H1 (cell line): ENCODE measurements at regions not wholly inside any gene's neighbourhood (a gene's known extent, or its start where the extent isn't known, plus 50 kb on each side); places are given as distances from the start of the nearest gene placed in this dataset.

Experiments
- ASH2L ChIP-seq: fragments of 200-600, 300-600 bp; sonication (generic); IDR thresholded peaks from one replicate; pipeline ENCODE4 v1.7.1; 2017; ENCODE audit warnings: low read length
- CBX5 ChIP-seq: fragments of 300-800, 300-1000 bp; sonication (generic); IDR thresholded peaks from 2 replicates; pipeline ENCODE4 v1.7.1; 2016; ENCODE audit warnings: antibody characterized with exemption, low read length, low read depth
- MAFK ChIP-seq: IDR thresholded peaks from 2 replicates; pipeline ENCODE4 v1.6.1; 2012; ENCODE audit warnings: low read depth, mild to moderate bottlenecking, improper control_type of control experiment, low read length
- POLR2A ChIP-seq, 2 experiments: IDR thresholded peaks; 1 replicate in 1 of 2; 2 replicates in 1 of 2; pipeline ENCODE4 v1.6.1; 2011; ENCODE audit warnings: low read depth in 2 of 2, low read length in 2 of 2, mild to moderate bottlenecking in 2 of 2; ENCODE audit errors: control extremely low read depth in 1 of 2
- RAD21 ChIP-seq, 2 experiments: IDR thresholded peaks in 1 of 2; conservative IDR thresholded peaks in 1 of 2; 2 replicates each; pipeline ENCODE4 v1.6.1; 2011; ENCODE audit warnings: low read depth in 2 of 2, low read length in 2 of 2, improper control_type of control experiment in 1 of 2, inconsistent platforms in 1 of 2, mild to moderate bottlenecking in 1 of 2, moderate library complexity in 1 of 2
- SIRT6 ChIP-seq: IDR thresholded peaks from one replicate; pipeline ENCODE4 v1.7.1; 2012; ENCODE audit warnings: low read length, inconsistent platforms
- TF ChIP-seq, protein P1 (sequence below): fragments of 300-600 bp; sonication (generic); IDR thresholded peaks from 2 replicates; pipeline ENCODE4 v1.7.1; 2012; ENCODE audit warnings: low read length, moderate library complexity, mild to moderate bottlenecking, inconsistent platforms; ENCODE audit not compliant: insufficient replicate concordance
- TF ChIP-seq, protein P2 (sequence below): IDR thresholded peaks from 2 replicates; pipeline ENCODE4 v1.6.1; 2012; ENCODE audit warnings: low read length, inconsistent platforms

DNA sequence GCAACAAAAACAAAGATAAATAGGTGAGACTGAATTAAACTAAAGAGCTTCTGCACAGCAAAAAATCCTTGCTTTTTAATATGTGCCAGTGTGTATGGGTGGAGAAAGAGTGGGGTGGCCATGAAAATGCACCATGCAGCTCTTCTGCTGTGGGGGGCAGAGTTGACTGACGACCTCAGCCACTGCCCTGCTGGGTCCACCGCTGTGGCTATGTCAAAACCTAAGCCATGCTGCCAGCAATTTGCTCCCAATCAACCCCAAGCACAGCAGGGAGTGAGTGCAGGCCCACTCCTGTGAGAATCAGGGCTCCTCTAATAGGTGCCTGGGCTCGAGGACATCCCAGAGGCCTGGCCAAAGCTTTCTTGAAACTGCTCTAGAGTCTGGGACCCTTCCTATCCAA, 235.6 kb upstream of the RBBP8 start (continued):
- TF ChIP-seq, protein P1, sequence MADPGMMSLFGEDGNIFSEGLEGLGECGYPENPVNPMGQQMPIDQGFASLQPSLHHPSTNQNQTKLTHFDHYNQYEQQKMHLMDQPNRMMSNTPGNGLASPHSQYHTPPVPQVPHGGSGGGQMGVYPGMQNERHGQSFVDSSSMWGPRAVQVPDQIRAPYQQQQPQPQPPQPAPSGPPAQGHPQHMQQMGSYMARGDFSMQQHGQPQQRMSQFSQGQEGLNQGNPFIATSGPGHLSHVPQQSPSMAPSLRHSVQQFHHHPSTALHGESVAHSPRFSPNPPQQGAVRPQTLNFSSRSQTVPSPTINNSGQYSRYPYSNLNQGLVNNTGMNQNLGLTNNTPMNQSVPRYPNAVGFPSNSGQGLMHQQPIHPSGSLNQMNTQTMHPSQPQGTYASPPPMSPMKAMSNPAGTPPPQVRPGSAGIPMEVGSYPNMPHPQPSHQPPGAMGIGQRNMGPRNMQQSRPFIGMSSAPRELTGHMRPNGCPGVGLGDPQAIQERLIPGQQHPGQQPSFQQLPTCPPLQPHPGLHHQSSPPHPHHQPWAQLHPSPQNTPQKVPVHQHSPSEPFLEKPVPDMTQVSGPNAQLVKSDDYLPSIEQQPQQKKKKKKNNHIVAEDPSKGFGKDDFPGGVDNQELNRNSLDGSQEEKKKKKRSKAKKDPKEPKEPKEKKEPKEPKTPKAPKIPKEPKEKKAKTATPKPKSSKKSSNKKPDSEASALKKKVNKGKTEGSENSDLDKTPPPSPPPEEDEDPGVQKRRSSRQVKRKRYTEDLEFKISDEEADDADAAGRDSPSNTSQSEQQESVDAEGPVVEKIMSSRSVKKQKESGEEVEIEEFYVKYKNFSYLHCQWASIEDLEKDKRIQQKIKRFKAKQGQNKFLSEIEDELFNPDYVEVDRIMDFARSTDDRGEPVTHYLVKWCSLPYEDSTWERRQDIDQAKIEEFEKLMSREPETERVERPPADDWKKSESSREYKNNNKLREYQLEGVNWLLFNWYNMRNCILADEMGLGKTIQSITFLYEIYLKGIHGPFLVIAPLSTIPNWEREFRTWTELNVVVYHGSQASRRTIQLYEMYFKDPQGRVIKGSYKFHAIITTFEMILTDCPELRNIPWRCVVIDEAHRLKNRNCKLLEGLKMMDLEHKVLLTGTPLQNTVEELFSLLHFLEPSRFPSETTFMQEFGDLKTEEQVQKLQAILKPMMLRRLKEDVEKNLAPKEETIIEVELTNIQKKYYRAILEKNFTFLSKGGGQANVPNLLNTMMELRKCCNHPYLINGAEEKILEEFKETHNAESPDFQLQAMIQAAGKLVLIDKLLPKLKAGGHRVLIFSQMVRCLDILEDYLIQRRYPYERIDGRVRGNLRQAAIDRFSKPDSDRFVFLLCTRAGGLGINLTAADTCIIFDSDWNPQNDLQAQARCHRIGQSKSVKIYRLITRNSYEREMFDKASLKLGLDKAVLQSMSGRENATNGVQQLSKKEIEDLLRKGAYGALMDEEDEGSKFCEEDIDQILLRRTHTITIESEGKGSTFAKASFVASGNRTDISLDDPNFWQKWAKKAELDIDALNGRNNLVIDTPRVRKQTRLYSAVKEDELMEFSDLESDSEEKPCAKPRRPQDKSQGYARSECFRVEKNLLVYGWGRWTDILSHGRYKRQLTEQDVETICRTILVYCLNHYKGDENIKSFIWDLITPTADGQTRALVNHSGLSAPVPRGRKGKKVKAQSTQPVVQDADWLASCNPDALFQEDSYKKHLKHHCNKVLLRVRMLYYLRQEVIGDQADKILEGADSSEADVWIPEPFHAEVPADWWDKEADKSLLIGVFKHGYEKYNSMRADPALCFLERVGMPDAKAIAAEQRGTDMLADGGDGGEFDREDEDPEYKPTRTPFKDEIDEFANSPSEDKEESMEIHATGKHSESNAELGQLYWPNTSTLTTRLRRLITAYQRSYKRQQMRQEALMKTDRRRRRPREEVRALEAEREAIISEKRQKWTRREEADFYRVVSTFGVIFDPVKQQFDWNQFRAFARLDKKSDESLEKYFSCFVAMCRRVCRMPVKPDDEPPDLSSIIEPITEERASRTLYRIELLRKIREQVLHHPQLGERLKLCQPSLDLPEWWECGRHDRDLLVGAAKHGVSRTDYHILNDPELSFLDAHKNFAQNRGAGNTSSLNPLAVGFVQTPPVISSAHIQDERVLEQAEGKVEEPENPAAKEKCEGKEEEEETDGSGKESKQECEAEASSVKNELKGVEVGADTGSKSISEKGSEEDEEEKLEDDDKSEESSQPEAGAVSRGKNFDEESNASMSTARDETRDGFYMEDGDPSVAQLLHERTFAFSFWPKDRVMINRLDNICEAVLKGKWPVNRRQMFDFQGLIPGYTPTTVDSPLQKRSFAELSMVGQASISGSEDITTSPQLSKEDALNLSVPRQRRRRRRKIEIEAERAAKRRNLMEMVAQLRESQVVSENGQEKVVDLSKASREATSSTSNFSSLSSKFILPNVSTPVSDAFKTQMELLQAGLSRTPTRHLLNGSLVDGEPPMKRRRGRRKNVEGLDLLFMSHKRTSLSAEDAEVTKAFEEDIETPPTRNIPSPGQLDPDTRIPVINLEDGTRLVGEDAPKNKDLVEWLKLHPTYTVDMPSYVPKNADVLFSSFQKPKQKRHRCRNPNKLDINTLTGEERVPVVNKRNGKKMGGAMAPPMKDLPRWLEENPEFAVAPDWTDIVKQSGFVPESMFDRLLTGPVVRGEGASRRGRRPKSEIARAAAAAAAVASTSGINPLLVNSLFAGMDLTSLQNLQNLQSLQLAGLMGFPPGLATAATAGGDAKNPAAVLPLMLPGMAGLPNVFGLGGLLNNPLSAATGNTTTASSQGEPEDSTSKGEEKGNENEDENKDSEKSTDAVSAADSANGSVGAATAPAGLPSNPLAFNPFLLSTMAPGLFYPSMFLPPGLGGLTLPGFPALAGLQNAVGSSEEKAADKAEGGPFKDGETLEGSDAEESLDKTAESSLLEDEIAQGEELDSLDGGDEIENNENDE, result no peak
- TF ChIP-seq, protein P2, sequence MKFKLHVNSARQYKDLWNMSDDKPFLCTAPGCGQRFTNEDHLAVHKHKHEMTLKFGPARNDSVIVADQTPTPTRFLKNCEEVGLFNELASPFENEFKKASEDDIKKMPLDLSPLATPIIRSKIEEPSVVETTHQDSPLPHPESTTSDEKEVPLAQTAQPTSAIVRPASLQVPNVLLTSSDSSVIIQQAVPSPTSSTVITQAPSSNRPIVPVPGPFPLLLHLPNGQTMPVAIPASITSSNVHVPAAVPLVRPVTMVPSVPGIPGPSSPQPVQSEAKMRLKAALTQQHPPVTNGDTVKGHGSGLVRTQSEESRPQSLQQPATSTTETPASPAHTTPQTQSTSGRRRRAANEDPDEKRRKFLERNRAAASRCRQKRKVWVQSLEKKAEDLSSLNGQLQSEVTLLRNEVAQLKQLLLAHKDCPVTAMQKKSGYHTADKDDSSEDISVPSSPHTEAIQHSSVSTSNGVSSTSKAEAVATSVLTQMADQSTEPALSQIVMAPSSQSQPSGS, result no peak
- TF ChIP-seq RAD21 (IDR thresholded peaks at IDR 0.05 in 1 of 2, conservative IDR thresholded peaks at IDR 0.05 in 1 of 2; ENCODE audit: low read depth in 2 of 2, low read length in 2 of 2), result no peak
- TF ChIP-seq ASH2L, result no peak
- TF ChIP-seq MAFK, result no peak
- no peak for TF ChIP-seq POLR2A (IDR thresholded peaks at IDR 0.05; ENCODE audit: control extremely low read depth in 1 of 2, low read depth in 2 of 2, low read length in 2 of 2)
- TF ChIP-seq CBX5, result no peak
- no peak for TF ChIP-seq SIRT6
- TF ChIP-seq, all 59 proteins: peak for 0
